ENCODE measurements at regions not wholly inside any gene's neighbourhood (a gene's known extent, or its start where the extent isn't known, plus 50 kb on each side); places are given as distances from the start of the nearest gene placed in this dataset.

DNA sequence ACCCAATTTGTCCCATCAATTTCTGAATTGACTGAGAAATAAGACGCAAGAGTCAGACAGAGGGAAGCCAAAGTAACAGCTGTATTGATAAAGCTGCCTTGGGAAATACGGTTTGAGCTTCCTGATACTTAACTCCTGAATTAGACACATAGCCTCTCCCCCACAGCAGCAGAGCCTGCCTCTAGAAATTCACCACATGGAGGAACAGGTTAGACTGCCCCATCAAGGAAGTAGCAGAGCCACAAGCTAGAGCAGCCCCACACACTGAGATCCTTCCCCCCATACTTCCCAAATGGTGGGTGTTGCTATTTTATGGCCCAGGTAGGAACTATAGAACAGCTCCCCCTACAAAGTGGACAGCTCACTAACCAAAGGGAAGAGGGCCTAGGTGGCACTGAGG is 220.0 kb downstream of the SMAD2 start:
- TF ChIP-seq, protein P1, sequence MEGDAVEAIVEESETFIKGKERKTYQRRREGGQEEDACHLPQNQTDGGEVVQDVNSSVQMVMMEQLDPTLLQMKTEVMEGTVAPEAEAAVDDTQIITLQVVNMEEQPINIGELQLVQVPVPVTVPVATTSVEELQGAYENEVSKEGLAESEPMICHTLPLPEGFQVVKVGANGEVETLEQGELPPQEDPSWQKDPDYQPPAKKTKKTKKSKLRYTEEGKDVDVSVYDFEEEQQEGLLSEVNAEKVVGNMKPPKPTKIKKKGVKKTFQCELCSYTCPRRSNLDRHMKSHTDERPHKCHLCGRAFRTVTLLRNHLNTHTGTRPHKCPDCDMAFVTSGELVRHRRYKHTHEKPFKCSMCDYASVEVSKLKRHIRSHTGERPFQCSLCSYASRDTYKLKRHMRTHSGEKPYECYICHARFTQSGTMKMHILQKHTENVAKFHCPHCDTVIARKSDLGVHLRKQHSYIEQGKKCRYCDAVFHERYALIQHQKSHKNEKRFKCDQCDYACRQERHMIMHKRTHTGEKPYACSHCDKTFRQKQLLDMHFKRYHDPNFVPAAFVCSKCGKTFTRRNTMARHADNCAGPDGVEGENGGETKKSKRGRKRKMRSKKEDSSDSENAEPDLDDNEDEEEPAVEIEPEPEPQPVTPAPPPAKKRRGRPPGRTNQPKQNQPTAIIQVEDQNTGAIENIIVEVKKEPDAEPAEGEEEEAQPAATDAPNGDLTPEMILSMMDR (IDR thresholded peaks at IDR 0.05; ENCODE audit: low read depth, low read length, poor library complexity, severe bottlenecking), result no peak
- no peak for TF ChIP-seq EZH2phosphoT487 (IDR thresholded peaks at IDR 0.05; ENCODE audit: borderline replicate concordance, low read length)

Measured in DOHH2 (cell line).